ENCODE measurements at regions not wholly inside any gene's neighbourhood (a gene's known extent, or its start where the extent isn't known, plus 50 kb on each side); places are given as distances from the start of the nearest gene placed in this dataset.

GRCh38 chr3:161156936-161157335 is 51.8 kb upstream of the B3GALNT1 start:
- Histone ChIP-seq H3K4me1 (ENCODE audit: control insufficient read depth in 3 of 3, insufficient read depth in 2 of 3, low read depth in 1 of 3, low read length in 2 of 3) (no peaks in the 10 kb centered on the region), H3K27me3 (ENCODE audit: control insufficient read depth in 3 of 3, insufficient read depth in 3 of 3, low read length in 3 of 3) (no peaks in the 10 kb centered on the region), H3K9me3 (ENCODE audit: control insufficient read depth in 2 of 2, insufficient read depth in 1 of 2, low read depth in 1 of 2, low read length in 1 of 2) (no peaks in the 10 kb centered on the region), H3K36me3 (ENCODE audit: control insufficient read depth in 3 of 3, insufficient read depth in 2 of 3, low read depth in 1 of 3, low read length in 3 of 3) (no peaks in the 10 kb centered on the region), H3K27ac (ENCODE audit: low read depth in 1 of 3, low read length in 2 of 3) (no peak overlapping the region), H3K4me3 (ENCODE audit: low read depth in 1 of 3, low read length in 3 of 3) (no peak overlapping the region)
- FAIRE-seq (no peak), DNase-seq (no peak)
- 67 to 84% (median 73%) methylated on average over 5 of the region's 5 CpGs for WGBS, 3 donors

- H3K4me3 ChIP-seq (ENCODE audit: low read depth in 1 of 3, low read length in 3 of 3) = no peak overlapping the region
- FAIRE-seq (no peak), DNase-seq (no peak)
- 96 to 97% (median 97%) methylated on average over 20 of the region's 20 CpGs for WGBS, 3 donors
- no peaks in the 10 kb centered on the region for H3K9me3 ChIP-seq (ENCODE audit: control insufficient read depth in 2 of 2, insufficient read depth in 1 of 2, low read depth in 1 of 2, low read length in 1 of 2)
- H3K4me1 ChIP-seq (ENCODE audit: control insufficient read depth in 3 of 3, insufficient read depth in 2 of 3, low read depth in 1 of 3, low read length in 2 of 3) = no peaks in the 10 kb centered on the region
- H3K36me3 ChIP-seq (ENCODE audit: control insufficient read depth in 3 of 3, insufficient read depth in 2 of 3, low read depth in 1 of 3, low read length in 3 of 3) = no peaks in the 10 kb centered on the region
- H3K27ac ChIP-seq (ENCODE audit: low read depth in 1 of 3, low read length in 2 of 3) = no peak overlapping the region
- no peaks in the 10 kb centered on the region for H3K27me3 ChIP-seq (ENCODE audit: control insufficient read depth in 3 of 3, insufficient read depth in 3 of 3, low read length in 3 of 3)
Observed at GRCh38 chr3:161161603-161162002, 56.5 kb upstream of the B3GALNT1 start.

- DNase-seq (peak in 1 of 2 donors; percentile 7), FAIRE-seq (no peak)
- no peaks in the 10 kb centered on the region for H3K27me3 ChIP-seq (ENCODE audit: control insufficient read depth in 3 of 3, insufficient read depth in 3 of 3, low read length in 3 of 3)
- no peaks in the 10 kb centered on the region for H3K9me3 ChIP-seq (ENCODE audit: control insufficient read depth in 2 of 2, insufficient read depth in 1 of 2, low read depth in 1 of 2, low read length in 1 of 2)
- no peak overlapping the region for H3K4me3 ChIP-seq (ENCODE audit: low read depth in 1 of 3, low read length in 3 of 3)
- H3K36me3 ChIP-seq (ENCODE audit: control insufficient read depth in 3 of 3, insufficient read depth in 2 of 3, low read depth in 1 of 3, low read length in 3 of 3) = no peaks in the 10 kb centered on the region
- H3K27ac ChIP-seq (ENCODE audit: low read depth in 1 of 3, low read length in 2 of 3) = no peak overlapping the region
- 5 to 15% (median 8%) methylated on average over 1 of the region's 1 CpG for WGBS, 3 donors
- no peaks in the 10 kb centered on the region for H3K4me1 ChIP-seq (ENCODE audit: control insufficient read depth in 3 of 3, insufficient read depth in 2 of 3, low read depth in 1 of 3, low read length in 2 of 3)
Observed at GRCh38 chr3:161163297-161163696, 57.8 kb upstream of the NMD3 start.

GRCh38 chr3:161166051-161166450 is 55.1 kb upstream of the NMD3 start:
- Histone ChIP-seq H3K27ac (ENCODE audit: low read depth in 1 of 3, low read length in 2 of 3) (no peak overlapping the region), H3K27me3 (ENCODE audit: control insufficient read depth in 3 of 3, insufficient read depth in 3 of 3, low read length in 3 of 3) (no peaks in the 10 kb centered on the region), H3K4me1 (ENCODE audit: control insufficient read depth in 3 of 3, insufficient read depth in 2 of 3, low read depth in 1 of 3, low read length in 2 of 3) (no peaks in the 10 kb centered on the region), H3K36me3 (ENCODE audit: control insufficient read depth in 3 of 3, insufficient read depth in 2 of 3, low read depth in 1 of 3, low read length in 3 of 3) (no peaks in the 10 kb centered on the region), H3K9me3 (ENCODE audit: control insufficient read depth in 2 of 2, insufficient read depth in 1 of 2, low read depth in 1 of 2, low read length in 1 of 2) (no peaks in the 10 kb centered on the region), H3K4me3 (ENCODE audit: low read depth in 1 of 3, low read length in 3 of 3) (no peak overlapping the region)
- FAIRE-seq (no peak), DNase-seq (no peak)
- 95 to 97% (median 96%) methylated on average over 4 of the region's 4 CpGs for WGBS, 3 donors

- FAIRE-seq = no peak
- WGBS, 3 donors = 54 to 78% (median 73%) methylated on average over 2 of the region's 2 CpGs
Observed at GRCh38 chr3:161171113-161171512, 50.0 kb upstream of the NMD3 start.

More at GRCh38 chr3:161171113-161171512, 50.0 kb upstream of the NMD3 start:
- Histone ChIP-seq H3K9me3 (ENCODE audit: control insufficient read depth in 2 of 2, insufficient read depth in 1 of 2, low read depth in 1 of 2, low read length in 1 of 2) (peaks cover 0 to 7% of the 10 kb centered on the region in 2 donors), H3K4me3 (ENCODE audit: low read depth in 1 of 3, low read length in 3 of 3) (no peak overlapping the region), H3K36me3 (ENCODE audit: control insufficient read depth in 3 of 3, insufficient read depth in 2 of 3, low read depth in 1 of 3, low read length in 3 of 3) (no peaks in the 10 kb centered on the region), H3K27ac (ENCODE audit: low read depth in 1 of 3, low read length in 2 of 3) (no peak overlapping the region), H3K27me3 (ENCODE audit: control insufficient read depth in 3 of 3, insufficient read depth in 3 of 3, low read length in 3 of 3) (no peaks in the 10 kb centered on the region), H3K4me1 (ENCODE audit: control insufficient read depth in 3 of 3, insufficient read depth in 2 of 3, low read depth in 1 of 3, low read length in 2 of 3) (no peaks in the 10 kb centered on the region)
- DNase-seq = no peak

All from small intestine (tissue), 7 donors.